ENCODE measurements at regions not wholly inside any gene's neighbourhood (a gene's known extent, or its start where the extent isn't known, plus 50 kb on each side); places are given as distances from the start of the nearest gene placed in this dataset.

DNA sequence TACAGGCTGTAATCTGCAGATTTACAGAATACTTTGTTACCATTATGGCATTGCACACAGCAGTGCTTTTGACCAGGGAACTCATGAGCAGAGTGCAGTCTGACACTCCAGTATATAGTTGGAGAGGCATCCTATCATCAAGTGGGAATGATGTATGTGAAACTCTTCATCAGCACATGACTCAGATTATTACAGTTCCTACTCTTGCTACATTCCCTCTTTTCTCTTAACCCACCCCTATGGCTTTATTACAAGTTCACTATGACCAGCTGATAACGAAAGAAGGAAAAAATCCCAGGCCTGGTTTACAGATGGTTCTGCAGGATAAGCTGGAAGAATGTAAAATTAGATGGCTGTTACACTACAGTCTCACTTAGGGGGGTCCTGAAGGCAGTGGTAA lies 385.9 kb downstream of the RASEF start:
- CTCF ChIA-PET: interaction anchor here (1.0 kb wide), 1 partner anchor 70 kb away, joined by 3 read pairs; no protein-coding TSS in a partner anchor
- Histone ChIP-seq H3K36me3 (ENCODE audit: control insufficient read depth in 2 of 2, insufficient read depth in 1 of 2, low read length in 2 of 2) (no peaks in the 10 kb centered on the region), H3K4me3 (ENCODE audit: low read depth, low read length) (no peak overlapping the region), H3K9me3 (ENCODE audit: control insufficient read depth, insufficient read depth, low read depth, low read length) (no peaks in the 10 kb centered on the region), H3K27ac (ENCODE audit: extremely low read depth, low read depth, low read length) (no peak overlapping the region), H3K4me1 (ENCODE audit: control insufficient read depth, insufficient read depth, low read length) (no peaks in the 10 kb centered on the region)
- POLR2A ChIA-PET: no interaction called here
- TF ChIP-seq ZNF366 (tag by site-specific recombination; conservative IDR thresholded peaks at IDR 0.05): no peak
- TF ChIP-seq, protein P1, sequence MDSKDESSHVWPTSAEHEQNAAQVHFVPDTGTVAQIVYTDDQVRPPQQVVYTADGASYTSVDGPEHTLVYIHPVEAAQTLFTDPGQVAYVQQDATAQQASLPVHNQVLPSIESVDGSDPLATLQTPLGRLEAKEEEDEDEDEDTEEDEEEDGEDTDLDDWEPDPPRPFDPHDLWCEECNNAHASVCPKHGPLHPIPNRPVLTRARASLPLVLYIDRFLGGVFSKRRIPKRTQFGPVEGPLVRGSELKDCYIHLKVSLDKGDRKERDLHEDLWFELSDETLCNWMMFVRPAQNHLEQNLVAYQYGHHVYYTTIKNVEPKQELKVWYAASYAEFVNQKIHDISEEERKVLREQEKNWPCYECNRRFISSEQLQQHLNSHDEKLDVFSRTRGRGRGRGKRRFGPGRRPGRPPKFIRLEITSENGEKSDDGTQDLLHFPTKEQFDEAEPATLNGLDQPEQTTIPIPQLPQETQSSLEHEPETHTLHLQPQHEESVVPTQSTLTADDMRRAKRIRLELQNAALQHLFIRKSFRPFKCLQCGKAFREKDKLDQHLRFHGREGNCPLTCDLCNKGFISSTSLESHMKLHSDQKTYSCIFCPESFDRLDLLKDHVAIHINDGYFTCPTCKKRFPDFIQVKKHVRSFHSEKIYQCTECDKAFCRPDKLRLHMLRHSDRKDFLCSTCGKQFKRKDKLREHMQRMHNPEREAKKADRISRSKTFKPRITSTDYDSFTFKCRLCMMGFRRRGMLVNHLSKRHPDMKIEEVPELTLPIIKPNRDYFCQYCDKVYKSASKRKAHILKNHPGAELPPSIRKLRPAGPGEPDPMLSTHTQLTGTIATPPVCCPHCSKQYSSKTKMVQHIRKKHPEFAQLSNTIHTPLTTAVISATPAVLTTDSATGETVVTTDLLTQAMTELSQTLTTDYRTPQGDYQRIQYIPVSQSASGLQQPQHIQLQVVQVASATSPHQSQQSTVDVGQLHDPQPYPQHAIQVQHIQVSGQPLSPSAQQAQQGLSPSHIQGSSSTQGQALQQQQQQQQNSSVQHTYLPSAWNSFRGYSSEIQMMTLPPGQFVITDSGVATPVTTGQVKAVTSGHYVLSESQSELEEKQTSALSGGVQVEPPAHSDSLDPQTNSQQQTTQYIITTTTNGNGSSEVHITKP (tag by site-specific recombination; IDR thresholded peaks at IDR 0.05): no peak
- no peak for TF ChIP-seq ZNF214 (tag by site-specific recombination; IDR thresholded peaks at IDR 0.05; ENCODE audit: borderline replicate concordance)
- TF ChIP-seq RBAK (tag by site-specific recombination; IDR thresholded peaks at IDR 0.05): no peak
- TF ChIP-seq, protein P2, sequence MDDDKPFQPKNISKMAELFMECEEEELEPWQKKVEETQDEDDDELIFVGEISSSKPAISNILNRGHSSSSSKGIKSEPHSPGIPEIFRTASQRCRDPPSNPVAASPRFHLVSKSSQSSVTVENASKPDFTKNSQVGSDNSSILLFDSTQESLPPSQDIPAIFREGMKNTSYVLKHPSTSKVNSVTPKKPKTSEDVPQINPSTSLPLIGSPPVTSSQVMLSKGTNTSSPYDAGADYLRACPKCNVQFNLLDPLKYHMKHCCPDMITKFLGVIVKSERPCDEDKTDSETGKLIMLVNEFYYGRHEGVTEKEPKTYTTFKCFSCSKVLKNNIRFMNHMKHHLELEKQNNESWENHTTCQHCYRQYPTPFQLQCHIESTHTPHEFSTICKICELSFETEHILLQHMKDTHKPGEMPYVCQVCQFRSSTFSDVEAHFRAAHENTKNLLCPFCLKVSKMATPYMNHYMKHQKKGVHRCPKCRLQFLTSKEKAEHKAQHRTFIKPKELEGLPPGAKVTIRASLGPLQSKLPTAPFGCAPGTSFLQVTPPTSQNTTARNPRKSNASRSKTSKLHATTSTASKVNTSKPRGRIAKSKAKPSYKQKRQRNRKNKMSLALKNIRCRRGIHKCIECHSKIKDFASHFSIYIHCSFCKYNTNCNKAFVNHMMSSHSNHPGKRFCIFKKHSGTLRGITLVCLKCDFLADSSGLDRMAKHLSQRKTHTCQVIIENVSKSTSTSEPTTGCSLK (tag by site-specific recombination; IDR thresholded peaks at IDR 0.05): no peak
- TF ChIP-seq ZNF707 (tag by site-specific recombination; IDR thresholded peaks at IDR 0.05): no peak
- TF ChIP-seq ZNF548 (tag by site-specific recombination; IDR thresholded peaks at IDR 0.05): no peak
- TF ChIP-seq, protein P3, sequence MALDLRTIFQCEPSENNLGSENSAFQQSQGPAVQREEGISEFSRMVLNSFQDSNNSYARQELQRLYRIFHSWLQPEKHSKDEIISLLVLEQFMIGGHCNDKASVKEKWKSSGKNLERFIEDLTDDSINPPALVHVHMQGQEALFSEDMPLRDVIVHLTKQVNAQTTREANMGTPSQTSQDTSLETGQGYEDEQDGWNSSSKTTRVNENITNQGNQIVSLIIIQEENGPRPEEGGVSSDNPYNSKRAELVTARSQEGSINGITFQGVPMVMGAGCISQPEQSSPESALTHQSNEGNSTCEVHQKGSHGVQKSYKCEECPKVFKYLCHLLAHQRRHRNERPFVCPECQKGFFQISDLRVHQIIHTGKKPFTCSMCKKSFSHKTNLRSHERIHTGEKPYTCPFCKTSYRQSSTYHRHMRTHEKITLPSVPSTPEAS (tag by site-specific recombination; IDR thresholded peaks at IDR 0.05): no peak
- no peak for TF ChIP-seq ZNF169 (tag by site-specific recombination; IDR thresholded peaks at IDR 0.05)
- no peak for TF ChIP-seq ZNF837 (tag by site-specific recombination; IDR thresholded peaks at IDR 0.05)
- no peak for TF ChIP-seq BCL11A (tag by site-specific recombination; IDR thresholded peaks at IDR 0.05; ENCODE audit: low read depth)
- TF ChIP-seq, protein P4, sequence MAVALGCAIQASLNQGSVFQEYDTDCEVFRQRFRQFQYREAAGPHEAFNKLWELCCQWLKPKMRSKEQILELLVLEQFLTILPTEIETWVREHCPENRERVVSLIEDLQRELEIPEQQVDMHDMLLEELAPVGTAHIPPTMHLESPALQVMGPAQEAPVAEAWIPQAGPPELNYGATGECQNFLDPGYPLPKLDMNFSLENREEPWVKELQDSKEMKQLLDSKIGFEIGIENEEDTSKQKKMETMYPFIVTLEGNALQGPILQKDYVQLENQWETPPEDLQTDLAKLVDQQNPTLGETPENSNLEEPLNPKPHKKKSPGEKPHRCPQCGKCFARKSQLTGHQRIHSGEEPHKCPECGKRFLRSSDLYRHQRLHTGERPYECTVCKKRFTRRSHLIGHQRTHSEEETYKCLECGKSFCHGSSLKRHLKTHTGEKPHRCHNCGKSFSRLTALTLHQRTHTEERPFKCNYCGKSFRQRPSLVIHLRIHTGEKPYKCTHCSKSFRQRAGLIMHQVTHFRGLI (tag by site-specific recombination; IDR thresholded peaks at IDR 0.05): no peak
- no peak for TF ChIP-seq SP7 (tag by site-specific recombination; IDR thresholded peaks at IDR 0.05)
- no peak for TF ChIP-seq ZNF404 (tag by site-specific recombination; IDR thresholded peaks at IDR 0.05)
- TF ChIP-seq ZNF423 (tag by site-specific recombination; IDR thresholded peaks at IDR 0.05): no peak
- TF ChIP-seq ZNF623 (tag by site-specific recombination; IDR thresholded peaks at IDR 0.05): no peak
- TF ChIP-seq, protein P5, sequence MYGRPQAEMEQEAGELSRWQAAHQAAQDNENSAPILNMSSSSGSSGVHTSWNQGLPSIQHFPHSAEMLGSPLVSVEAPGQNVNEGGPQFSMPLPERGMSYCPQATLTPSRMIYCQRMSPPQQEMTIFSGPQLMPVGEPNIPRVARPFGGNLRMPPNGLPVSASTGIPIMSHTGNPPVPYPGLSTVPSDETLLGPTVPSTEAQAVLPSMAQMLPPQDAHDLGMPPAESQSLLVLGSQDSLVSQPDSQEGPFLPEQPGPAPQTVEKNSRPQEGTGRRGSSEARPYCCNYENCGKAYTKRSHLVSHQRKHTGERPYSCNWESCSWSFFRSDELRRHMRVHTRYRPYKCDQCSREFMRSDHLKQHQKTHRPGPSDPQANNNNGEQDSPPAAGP (tag by site-specific recombination; IDR thresholded peaks at IDR 0.05): no peak
- no peak for TF ChIP-seq ZNF785 (tag by site-specific recombination; IDR thresholded peaks at IDR 0.05)
